HG03378 (cell line): ENCODE measurements at regions not wholly inside any gene's neighbourhood (a gene's known extent, or its start where the extent isn't known, plus 50 kb on each side); places are given as distances from the start of the nearest gene placed in this dataset.

ENCODE experiments used
- ATAC-seq: cut with Tn5 transposase; IDR thresholded peaks from one replicate; pipeline ENCODE4 v1.9.1; 2021; ENCODE audit warnings: mild to moderate bottlenecking, moderate library complexity; ENCODE audit not compliant: unreplicated experiment

- no peak for ATAC-seq
These were observed 247.6 kb upstream of the CNKSR2 start for GRCh38 chrX:21126661-21127060.

GRCh38 chrX:21131346-21131745 is 242.9 kb upstream of the CNKSR2 start:
- ATAC-seq: no peak

- ATAC-seq: no peak
These were observed 242.4 kb upstream of the CNKSR2 start for GRCh38 chrX:21131786-21132185.

GRCh38 chrX:21132686-21133393 is 241.4 kb upstream of the CNKSR2 start:
- ATAC-seq: no peak

- ATAC-seq: no peak
These were observed 224.0 kb upstream of the CNKSR2 start for GRCh38 chrX:21150208-21150607.

GRCh38 chrX:21151051-21151450 is 223.2 kb upstream of the CNKSR2 start:
- no peak for ATAC-seq

GRCh38 chrX:21153033-21153432 is 221.2 kb upstream of the CNKSR2 start:
- no peak for ATAC-seq

GRCh38 chrX:21153503-21153902 is 220.7 kb upstream of the CNKSR2 start:
- no peak for ATAC-seq

GRCh38 chrX:21155916-21156315 is 218.3 kb upstream of the CNKSR2 start:
- no peak for ATAC-seq

- no peak for ATAC-seq
These were observed 217.6 kb upstream of the CNKSR2 start for GRCh38 chrX:21156632-21157031.

GRCh38 chrX:21158678-21159077 is 215.5 kb upstream of the CNKSR2 start:
- no peak for ATAC-seq

- ATAC-seq: no peak
These were observed 207.8 kb upstream of the CNKSR2 start for GRCh38 chrX:21166272-21166982.

- ATAC-seq: no peak
These were observed 207.2 kb upstream of the CNKSR2 start for GRCh38 chrX:21167011-21167410.

- no peak for ATAC-seq
These were observed 206.7 kb upstream of the CNKSR2 start for GRCh38 chrX:21167494-21167893.

GRCh38 chrX:21168401-21169160 is 205.6 kb upstream of the CNKSR2 start:
- ATAC-seq: no peak

- ATAC-seq: no peak
These were observed 203.0 kb upstream of the CNKSR2 start for GRCh38 chrX:21171181-21171580.

- ATAC-seq: no peak
These were observed 199.8 kb upstream of the CNKSR2 start for GRCh38 chrX:21174439-21174838.

- no peak for ATAC-seq
These were observed 197.2 kb upstream of the CNKSR2 start for GRCh38 chrX:21176921-21177571.

GRCh38 chrX:21181232-21181853 is 192.9 kb upstream of the CNKSR2 start:
- no peak for ATAC-seq

- no peak for ATAC-seq
These were observed 181.0 kb upstream of the CNKSR2 start for GRCh38 chrX:21193196-21193595.

GRCh38 chrX:21194526-21194925 is 179.7 kb upstream of the CNKSR2 start:
- no peak for ATAC-seq
